GM19395 (cell line): ENCODE measurements at regions not wholly inside any gene's neighbourhood (a gene's known extent, or its start where the extent isn't known, plus 50 kb on each side); places are given as distances from the start of the nearest gene placed in this dataset.

Experiments
- ATAC-seq: cut with Tn5 transposase; IDR thresholded peaks from one replicate; pipeline ENCODE4 v1.9.1; 2021; ENCODE audit warnings: mild to moderate bottlenecking, moderate library complexity; ENCODE audit not compliant: unreplicated experiment

DNA sequence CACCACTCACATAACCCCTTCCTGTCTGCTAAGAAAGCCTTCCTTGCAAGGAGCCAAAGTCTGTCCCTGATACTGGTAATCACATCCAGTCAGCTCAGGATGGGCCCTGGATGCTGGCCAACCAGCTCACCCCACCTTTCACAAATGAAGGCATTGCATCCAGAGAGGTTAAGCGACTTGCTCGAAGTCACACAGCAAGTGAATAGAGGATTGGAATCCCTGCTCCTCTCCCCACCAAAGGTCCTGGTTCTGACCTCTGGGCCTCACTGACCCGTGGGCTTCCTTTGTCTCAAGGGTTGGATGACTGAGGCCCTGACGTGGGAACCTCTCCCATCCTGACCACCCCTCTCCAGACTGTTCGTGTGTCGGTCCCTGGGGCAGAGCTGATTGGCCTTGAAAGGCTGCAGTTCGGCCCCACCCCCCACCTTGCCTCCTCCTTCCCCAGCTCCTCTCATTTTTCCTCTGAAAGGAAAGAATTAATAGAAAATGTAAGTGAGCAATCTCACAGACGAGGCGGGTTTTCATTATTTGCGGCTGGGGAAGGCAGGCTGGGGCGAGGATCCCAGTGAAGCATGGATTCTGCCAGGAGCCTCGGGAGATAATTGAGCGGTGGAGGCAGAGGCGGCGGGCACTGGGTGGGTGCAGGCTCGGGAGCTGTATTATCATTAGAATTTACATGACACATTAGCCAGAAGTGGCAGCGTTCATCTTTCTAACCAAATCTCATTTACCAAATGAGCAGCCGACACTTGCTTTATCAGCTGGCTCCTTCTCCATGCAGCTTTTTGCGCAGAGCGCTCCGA, 101.5 kb upstream of the CSF3R start:
- ATAC-seq: no peak

DNA sequence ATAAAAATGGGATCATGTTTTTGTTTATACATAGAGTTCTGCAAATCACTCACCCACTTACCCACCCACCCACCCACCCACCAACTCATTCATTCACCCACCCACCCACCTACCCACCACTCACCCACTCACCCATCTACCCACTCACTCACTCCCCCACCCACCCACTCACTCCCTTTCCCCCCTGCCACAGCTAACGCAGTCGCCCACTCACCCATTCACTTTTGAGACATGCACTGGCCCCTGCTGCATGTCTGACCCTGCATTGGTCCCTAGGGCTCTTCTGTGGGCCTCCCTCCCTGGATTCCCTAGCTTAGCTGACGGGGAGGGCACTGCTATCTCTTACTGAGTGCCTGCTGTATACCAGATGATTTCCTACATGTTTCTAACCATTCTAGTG, 100.4 kb upstream of the CSF3R start:
- ATAC-seq: no peak

DNA sequence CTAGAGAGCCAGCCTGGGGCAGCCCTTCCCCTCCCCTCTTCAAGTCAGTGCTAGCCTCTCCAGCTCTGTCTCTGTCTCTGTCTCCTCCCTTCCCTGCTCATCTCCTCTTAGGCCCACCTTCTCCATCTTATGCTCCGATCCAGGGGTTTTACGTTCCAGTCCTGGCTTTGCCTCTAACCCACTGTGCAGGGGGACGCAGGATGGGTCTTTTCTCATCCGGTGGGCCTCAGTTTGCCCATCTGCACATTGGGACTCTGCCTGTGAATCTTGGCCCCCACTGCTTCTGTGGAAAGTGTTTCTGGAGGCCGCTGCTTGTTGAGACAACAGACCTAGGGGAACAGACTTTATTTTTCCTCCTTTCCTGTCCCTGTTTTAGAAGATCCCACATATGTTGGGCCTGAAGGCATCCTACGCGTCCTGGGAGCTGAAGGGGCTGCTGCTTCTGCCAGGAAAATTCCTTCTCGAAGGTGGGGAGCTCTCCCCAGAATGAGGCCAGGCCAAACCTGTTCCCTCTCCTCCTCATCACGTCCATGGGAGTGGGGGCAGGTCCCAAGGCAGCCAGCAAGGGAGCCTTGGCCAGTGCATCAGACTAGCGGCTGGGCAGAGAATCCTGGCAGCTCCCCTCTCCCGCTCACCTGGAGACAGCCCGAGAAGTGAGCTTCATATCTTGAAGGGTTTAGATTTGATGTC, 99.5 kb upstream of the CSF3R start:
- no peak for ATAC-seq

DNA sequence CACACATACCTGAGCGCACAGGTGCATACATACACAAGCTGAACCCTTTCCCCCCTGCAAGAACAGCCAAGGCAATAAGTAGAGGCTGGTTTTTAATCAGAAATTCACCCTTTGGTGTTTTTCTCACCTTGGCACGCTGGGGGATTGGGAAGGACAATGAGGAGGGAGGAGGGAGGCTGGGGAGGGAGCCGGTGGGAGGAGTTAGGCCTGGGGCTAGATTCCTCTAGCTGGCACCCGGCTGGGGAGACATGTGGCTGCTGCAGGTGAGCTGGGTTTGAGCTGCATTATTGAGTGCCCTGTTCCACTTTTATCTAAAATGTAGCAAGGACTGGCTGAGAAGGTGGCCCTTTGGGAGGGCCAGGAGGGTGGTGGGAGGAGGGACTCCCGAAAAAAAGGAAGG, 97.8 kb upstream of the CSF3R start:
- ATAC-seq: no peak

DNA sequence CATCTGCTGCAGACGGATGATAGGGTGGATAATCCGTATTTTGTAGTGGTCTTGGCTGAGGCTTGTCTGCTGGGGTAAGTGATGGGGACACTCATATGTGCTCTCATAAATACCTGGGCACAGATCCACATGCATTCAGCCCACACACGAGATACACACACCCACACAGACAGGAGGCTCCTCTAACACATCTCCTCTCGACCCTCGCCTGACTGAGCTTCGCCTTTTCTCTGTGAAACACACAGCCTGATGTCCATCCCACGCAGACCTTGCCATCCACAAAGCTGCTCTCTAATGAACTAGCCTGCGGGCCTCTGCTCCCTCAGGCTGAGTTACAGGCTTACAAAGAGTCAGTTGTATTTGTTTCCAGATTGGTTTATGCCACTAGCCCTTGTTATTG, 96.3 kb upstream of the CSF3R start:
- no peak for ATAC-seq

DNA sequence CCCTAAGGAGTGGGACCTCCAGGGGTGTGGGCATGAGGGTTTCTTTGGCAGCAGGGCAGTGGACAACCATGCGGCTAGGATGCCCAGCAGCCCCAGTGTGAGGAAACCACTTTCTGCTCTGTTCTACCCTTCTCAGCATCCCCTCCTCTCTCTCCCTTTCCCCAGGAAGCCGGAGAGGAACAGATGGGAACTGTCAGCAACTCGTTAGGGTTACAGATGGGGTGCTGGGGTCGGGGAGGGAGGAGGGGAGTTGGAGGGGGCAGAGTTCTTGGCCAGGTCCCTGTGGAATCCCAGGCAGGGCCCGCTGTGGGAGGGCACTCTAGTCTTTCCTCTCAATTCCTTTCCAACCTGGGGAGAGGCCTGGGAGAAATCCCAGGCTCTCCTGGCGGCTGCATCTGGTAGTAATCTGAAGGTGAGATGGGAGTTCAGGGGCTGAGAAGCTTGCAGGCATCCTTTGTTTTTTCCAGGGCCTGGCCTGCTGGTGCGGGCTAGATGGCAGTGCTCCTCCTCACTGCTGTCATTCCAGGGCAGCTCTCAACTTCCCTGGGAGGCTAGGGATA, 93.9 kb upstream of the CSF3R start:
- no peak for ATAC-seq

DNA sequence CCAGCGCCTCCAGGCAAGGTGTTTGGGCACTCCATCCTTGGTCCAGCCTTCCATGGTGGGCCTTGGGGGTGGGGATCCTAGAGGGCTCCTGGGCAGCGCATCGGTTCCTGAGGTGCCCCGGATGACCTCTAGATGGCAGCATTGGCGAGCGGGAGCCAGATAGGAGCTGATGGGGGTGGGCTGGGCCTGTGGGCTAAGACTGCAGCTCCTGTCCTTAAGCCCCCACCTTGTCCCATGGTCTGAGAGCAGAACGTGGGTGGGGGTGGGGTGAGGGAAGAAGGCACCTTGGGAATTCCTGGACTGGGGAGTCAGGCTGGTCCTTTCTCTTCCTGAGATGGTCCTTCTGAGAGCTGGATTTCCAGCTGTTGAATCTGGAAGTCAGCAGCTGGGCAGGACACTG, 93.4 kb upstream of the CSF3R start:
- no peak for ATAC-seq

DNA sequence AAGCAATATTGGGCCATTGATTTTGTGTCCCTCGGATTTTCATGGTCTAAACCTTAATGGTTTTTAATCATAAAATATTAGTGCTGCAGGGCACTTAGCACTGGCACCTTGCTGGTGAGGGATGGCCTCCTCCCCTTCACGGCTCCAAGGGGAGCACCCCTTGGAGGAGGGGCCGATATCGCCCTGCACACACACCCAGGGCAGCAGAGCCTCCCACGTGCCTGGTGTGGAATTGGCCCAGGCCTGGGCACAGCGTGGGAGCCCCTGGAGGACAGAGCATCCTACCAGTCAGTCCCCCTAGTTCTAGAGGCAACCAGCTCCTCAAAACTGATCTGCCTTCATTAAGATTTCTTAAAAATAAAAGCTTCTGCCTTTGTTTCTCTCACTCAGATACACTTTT, 90.7 kb upstream of the CSF3R start:
- ATAC-seq: no peak

DNA sequence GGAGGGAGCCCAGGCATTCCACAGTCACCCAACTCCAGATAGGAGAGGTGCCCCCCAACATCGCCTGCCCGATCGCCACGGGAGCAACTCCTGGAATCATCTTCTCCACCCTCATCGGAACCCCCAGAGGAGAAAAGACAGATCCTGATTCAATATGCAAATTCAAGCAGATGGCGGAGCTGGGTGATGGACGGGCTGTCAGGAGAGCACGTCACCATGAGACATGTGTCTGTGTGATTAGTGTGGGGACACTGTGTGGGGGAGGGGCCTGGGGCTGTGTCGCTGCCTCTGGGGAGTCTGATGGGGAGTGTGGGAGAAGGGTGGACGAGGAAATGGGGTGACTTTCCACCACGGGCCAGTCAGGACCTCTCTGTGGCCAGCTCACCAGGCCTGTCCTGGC, 90.2 kb upstream of the CSF3R start:
- ATAC-seq: no peak

DNA sequence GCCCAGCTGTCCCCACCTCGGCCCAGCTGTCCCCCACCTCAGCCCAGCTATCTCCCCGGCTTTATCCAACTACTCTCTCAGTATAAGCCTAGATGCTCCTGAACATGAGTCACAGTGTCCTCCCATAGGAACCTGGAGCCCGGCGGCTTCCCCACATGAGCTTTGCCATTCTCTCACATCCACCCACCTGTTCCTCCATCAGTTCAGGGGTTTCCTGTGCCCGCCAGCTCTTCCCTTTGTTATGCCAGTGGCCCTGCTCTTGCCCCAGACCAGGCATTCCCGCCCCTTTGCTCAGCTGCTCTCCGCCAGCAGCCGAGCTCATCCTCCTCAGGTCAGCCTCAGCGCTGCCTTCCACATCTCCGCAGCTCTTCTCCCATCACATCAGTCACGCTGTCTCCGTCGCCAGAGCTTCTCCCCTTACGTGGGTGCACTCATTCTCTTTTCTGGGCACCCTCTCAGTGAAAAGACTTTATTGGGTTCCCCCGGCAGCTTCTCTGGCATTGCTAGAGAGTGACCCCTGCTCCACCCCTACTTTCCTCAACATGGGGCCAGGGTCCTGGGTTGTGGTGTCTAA, 89.5 kb upstream of the CSF3R start:
- ATAC-seq: no peak

DNA sequence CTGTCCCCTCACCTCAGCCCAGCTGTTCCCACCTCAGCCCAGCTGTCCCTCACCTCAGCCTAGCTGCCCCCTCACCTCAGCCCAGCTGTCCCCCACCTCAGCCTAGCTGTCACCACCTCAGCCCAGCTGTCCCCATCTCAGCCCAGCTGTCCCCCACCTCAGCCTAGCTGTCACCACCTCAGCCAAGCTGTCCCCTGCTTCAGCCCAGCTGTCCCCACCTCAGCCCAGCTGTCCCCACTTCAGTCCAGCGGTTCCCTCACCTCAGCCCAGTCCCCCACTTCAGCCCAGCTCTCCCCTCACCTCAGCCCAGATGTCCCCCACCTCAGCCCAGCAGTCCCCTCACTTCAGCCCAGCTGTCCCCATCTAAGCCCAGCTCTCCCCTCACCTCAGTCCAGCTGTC, 88.4 kb upstream of the CSF3R start:
- ATAC-seq: no peak

DNA sequence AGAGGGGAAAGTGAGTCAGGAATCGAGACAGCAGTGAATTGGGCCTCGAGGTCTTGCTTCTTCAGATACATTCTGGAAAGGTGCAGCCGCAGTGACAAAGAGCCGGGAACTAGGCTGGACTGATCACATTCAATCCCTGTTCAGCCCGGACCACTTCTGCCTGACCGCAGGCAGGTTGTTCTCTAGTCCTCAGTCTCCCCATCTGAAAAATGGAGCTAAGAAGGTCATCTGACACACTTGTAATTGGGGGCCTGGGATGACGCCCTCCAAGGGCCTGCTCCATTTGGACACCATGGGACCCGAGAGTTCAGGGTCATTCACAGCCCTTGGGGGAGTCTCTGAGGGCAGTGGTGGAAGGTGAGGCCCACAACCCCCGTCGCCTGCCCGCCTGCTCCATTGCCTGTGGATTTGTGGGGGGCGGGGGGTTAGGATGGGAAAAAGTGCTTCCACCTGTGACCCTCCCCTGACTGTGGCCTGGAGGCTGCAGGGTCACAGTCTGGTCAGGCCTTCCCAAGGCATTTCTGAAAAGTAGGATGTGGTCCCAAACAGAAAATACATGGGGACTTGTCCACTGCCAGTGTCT, 87.9 kb upstream of the CSF3R start:
- no peak for ATAC-seq

DNA sequence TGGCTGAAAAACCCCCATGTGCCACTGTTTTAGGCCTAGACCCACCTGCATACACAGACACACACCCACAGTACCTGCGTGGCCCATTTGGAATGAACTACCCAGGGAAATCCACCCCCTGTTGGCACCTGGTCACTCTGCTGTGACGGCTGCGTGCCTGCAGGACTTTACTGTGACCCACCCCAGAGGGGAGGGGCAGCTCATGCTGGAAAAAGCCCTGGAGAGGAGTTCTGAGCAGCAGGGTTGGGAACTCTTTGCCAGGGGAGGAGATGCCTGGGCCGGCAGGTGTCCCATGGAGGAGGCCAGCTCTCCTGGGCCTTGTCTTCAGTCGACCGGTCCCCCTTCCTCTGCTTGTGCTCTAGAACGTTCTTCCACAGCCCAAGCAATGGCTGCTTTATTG, 87.3 kb upstream of the CSF3R start:
- no peak for ATAC-seq

DNA sequence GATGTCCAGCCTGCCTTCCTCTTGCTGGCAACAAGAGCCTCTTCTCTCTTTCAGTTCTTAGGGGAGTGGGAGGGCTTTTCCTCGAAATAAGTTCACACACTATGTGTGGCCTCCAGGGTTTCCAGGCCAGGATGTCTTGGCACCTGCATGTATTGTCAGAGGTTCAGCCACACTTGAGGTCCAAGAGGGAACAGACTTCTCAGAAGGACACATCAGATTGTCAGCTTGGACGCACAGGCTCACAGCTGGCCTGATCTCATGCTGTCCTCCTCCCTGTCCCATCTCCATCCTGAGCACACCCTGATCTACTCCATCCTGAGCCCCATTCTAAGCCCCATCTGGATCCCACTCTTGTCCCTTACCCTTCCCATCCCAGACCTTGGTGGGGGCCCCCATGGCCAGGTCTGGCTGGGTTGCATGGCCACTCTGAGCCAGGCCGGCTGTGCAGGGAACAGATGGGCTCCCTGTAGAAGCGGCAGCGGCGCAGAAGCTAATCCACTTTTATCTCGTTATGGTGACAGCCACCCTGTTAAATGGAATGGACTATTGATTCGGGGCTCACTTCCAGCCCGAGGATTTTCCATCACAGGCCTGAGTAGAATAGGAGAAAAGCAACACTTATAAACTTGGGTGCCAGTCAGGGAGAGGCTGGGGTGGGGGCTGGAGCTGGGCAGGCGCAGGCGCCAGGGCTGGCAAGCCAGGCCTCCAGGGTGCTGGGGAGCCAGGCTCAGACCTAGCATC, 85.1 kb upstream of the CSF3R start:
- no peak for ATAC-seq

DNA sequence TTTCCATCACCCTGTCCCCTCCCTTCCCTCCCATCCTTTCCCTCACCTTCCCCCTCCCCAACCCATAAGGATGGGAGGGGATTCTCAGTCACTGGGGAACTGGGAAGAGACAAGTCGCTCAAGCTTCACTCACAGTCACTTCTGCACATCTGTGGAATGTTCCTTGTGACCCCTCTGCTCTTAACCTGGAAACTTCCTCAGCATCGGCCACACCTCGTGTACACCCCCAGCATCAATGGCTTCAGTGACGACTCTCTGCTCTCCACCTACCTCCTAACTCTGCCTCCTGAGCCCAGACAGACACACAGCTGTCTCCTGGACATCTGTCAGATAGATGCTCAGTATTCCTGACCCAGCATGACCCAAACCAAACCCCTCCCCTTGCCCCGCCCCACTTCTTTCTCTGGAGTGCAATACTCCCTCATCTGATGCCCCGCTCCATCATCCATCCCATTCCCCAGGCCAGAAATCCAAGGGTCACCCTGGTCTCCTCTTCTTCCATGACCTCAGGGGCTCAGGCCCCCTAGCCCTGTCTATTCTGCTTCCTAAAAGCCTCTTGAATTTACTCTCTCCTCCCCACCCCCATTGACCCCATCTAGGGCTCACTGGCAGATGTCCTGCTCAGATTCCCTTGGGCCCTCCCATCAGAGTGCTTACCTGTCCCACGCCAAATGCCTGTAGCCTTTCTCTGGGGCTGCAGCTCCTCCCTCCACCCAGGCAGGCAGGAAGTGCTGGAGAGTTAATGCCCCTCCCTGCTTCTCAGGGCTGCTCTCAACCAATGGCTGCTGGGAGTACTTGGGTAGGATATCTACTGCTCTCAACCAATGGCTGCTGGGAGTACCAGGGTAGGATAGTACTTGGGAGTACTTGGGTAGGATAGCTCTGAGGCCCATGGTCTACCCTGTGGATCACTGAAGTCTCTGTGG, 83.1 kb upstream of the CSF3R start:
- no peak for ATAC-seq

DNA sequence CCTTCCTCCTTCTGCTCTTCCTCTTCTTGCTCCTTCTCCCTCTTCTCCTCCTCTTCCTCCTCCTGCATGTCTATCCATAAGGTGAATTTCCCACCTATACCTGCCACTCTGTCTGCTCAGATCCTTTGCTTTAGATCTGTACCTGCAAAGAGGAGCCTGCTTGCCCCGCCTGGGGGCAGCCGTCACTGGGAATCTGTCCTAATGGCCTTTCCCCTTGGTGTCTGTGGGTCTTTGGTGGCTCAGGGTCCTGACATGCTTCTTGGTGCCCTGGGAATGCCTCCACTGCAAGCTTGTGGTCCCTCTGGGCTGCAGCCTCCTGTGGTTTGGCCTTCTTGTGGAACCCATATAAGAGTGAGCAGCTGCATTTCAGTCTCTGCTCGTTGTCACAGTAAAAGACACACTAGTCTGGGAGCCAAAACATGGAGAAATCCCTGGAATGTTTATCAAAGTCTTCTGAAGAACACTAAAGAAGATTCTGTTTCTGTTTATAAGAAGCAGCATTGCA, 79.5 kb upstream of the CSF3R start:
- ATAC-seq: no peak

DNA sequence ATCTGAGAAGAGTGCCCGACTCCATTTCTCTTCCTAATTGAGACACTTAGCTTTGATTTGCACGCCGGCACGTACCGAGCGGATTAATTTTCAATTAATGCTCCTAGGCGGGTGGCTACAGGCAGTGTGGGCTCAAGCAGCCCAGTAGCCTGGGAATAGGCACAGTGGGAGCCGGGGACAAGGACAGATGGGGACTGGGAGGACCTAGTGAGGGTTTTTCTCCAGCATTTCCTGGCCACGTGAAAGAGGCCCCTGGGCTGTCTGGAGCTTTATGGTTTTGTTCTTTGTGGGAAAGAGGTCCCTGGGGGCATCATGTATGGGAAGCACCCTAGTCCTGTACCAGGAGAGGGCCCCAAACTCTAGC, 78.6 kb upstream of the CSF3R start:
- ATAC-seq: no peak

DNA sequence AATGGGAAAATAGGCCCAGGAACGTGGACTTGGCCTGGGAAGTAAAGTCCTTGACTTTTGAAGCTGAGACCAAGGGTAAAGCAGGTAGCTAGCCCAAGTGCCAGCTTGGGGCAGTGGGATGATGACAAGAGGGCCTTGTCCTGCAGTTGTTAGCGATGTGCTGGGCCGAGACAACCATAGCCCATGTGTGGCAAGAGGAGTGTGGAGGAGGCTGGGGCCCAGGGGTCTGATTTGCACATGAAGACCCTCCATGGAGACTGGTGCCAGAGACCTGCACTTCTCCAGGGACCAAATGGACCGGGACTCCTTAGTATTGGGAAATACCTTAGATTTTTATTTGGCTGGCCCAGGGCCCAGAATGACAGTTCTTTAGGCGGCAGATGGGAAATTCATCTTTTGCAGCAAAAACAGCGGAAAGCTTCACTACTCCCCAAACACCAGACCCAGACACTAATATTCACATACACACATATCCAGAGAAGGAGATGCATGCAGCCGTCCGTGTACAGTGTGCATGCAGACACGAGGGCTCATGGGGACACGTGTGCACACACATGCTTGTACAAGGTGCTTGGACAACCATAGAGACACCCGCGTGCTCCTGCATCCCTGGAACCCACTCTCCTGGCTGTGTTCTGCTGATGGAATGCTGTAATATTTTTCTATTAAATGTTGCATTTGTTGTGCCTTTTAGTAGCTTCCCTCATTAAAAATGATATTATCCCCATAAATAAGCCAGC, 78.1 kb upstream of the CSF3R start:
- ATAC-seq: no peak

DNA sequence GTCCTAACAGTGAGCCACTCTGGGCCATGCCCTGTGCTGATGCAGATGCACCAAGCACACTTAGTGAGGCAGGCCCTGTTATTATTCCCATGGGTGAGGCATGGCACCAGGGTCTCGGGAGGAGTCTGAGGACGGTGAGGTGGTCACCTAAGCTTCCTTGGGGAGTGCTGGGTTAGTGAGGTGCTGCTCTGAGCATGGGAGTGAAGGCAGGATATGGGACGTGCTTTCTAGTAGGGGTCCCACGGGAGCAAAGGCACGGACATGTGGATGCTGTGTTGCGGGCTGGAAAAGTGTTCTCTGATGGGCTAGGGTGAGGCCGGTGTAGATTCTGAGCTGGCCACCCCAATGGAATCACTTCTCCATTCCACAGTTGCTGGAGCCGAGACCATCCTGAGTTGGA, 77.5 kb upstream of the CSF3R start:
- no peak for ATAC-seq
